WI38 (cell line): ENCODE measurements at regions not wholly inside any gene's neighbourhood (a gene's known extent, or its start where the extent isn't known, plus 50 kb on each side); places are given as distances from the start of the nearest gene placed in this dataset.

Experiments
- H3K4me3 ChIP-seq: 2 replicates; pipeline ENCODE4 v1.5.1; 2011; ENCODE audit warnings: low read depth, mild to moderate bottlenecking, control low read depth, low read length
- CTCF ChIP-seq: IDR thresholded peaks from 2 replicates; pipeline ENCODE4 v1.5.1; 2012; ENCODE audit warnings: low read depth, mild to moderate bottlenecking, control low read depth, low read length

- H3K4me3 ChIP-seq, result no peak overlapping the region
- no peak for TF ChIP-seq CTCF
Observed at GRCh38 chr2:176813156-176813555, 399.4 kb upstream of the HNRNPA3 start.

GRCh38 chr2:176813621-176814049, 399.0 kb upstream of the HNRNPA3 start:
- H3K4me3 ChIP-seq, result no peak overlapping the region
- no peak for TF ChIP-seq CTCF

GRCh38 chr2:176814274-176814673, 398.3 kb upstream of the HNRNPA3 start:
- no peak overlapping the region for H3K4me3 ChIP-seq
- no peak for TF ChIP-seq CTCF

GRCh38 chr2:176814740-176815367, 397.7 kb upstream of the HNRNPA3 start:
- peak; percentile 14; the same call in 1 of the 2 replicates for TF ChIP-seq CTCF
- H3K4me3 ChIP-seq, result no peak overlapping the region

- H3K4me3 ChIP-seq, result no peak overlapping the region
- TF ChIP-seq CTCF, result no peak
Observed at GRCh38 chr2:176817061-176817565, 395.5 kb upstream of the HNRNPA3 start.

- H3K4me3 ChIP-seq, result no peak overlapping the region
- no peak for TF ChIP-seq CTCF
Observed at GRCh38 chr2:176818076-176818475, 394.5 kb upstream of the HNRNPA3 start.

- no peak for TF ChIP-seq CTCF
- no peak overlapping the region for H3K4me3 ChIP-seq
Observed at GRCh38 chr2:176818617-176819016, 394.0 kb upstream of the HNRNPA3 start.
